ENCODE measurements at regions not wholly inside any gene's neighbourhood (a gene's known extent, or its start where the extent isn't known, plus 50 kb on each side); places are given as distances from the start of the nearest gene placed in this dataset.

DNA sequence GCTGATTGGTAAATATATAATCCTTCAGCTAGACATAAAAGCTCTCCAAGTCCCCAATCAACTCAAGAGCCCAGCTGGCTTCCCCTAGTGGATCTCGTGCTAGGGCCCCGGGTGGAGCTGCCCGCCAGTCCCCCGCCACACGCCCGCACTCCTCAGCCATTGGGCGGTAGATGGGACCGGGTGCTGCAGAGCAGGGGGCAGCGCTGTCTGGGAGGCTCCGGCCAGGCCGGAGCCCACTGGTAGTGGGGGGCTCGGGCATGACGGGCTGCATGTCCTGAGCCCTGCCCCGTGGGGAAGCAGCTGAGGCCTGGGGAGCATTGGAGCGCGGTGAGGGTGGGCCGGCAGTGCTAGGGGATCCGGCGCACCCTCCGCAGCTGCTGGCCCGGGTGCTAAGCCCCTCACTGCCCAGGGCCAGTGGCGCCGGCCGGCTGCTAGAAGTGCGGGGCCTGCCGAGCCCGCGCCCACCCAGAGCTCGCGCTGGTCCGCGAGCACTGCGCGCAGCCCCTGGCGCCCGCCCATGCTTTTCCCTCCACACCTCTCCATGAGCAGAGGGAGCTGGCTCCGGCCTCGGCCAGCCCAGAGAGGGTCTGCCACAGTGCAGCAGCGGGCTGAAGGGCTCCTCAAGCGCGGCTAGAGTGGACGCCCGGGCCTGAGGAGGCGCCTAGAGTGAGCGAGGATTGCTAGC, 1680.6 kb upstream of the RAG2 start:
- in situ Hi-C loops (cut with MboI; ENCODE audit: low sequenced_read_pairs, unreplicated experiment), result no loop called here
- no peak for DNase-seq (ENCODE audit: low spot score)

DNA sequence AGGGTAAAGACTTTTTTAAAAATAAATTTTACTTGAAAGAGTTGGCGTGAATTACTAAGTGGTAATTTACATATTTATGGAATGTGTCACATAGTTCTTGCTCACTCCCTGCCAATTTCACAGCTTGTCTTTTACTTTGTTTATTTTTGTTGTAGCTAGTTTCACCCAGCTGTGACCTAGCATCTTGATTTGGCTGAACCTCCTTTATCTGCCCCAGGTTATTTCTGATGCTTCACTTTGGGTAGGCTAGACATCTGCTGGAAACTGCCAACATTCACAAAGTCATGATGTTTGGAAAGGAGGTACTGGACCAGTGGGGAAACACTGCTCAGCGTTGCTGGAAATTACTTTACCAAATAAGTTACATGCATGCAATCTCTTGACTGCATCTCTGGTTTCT, 1676.0 kb upstream of the RAG2 start:
- TF ChIP-seq, protein P1, sequence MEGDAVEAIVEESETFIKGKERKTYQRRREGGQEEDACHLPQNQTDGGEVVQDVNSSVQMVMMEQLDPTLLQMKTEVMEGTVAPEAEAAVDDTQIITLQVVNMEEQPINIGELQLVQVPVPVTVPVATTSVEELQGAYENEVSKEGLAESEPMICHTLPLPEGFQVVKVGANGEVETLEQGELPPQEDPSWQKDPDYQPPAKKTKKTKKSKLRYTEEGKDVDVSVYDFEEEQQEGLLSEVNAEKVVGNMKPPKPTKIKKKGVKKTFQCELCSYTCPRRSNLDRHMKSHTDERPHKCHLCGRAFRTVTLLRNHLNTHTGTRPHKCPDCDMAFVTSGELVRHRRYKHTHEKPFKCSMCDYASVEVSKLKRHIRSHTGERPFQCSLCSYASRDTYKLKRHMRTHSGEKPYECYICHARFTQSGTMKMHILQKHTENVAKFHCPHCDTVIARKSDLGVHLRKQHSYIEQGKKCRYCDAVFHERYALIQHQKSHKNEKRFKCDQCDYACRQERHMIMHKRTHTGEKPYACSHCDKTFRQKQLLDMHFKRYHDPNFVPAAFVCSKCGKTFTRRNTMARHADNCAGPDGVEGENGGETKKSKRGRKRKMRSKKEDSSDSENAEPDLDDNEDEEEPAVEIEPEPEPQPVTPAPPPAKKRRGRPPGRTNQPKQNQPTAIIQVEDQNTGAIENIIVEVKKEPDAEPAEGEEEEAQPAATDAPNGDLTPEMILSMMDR (IDR thresholded peaks at IDR 0.05; ENCODE audit: borderline replicate concordance, control extremely low read depth, extremely low read depth, insufficient read depth, missing control alignments), result no peak
- no peak for DNase-seq (ENCODE audit: low spot score)
- in situ Hi-C loops (cut with MboI; ENCODE audit: low sequenced_read_pairs, unreplicated experiment), result no loop called here

More for the DNA sequence above, 1680.6 kb upstream of the RAG2 start:
- TF ChIP-seq, protein P1 (IDR thresholded peaks at IDR 0.05; ENCODE audit: borderline replicate concordance, control extremely low read depth, extremely low read depth, insufficient read depth, missing control alignments), result no peak

DNA sequence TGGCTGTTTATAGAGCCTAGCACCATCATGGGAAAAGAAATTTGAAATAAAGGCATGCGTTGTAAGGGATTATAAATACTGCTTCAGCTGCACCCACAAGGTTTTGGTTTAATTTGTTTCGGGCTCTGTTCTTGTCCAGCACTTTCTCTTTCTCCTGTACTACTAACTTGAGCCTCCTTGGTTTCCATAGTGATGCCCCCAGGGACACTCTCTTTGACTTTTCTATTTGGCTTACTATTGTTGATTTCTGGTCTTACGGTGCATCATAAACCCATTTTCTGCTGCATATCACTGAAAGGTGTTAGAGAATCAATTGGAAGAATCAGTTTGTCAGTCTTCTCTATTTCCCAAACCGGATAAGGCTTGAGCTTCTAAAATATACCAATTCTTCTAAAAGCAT, 1674.3 kb upstream of the RAG2 start:
- TF ChIP-seq, protein P1 (IDR thresholded peaks at IDR 0.05; ENCODE audit: borderline replicate concordance, control extremely low read depth, extremely low read depth, insufficient read depth, missing control alignments), result no peak
- DNase-seq (ENCODE audit: low spot score), result no peak

DNA sequence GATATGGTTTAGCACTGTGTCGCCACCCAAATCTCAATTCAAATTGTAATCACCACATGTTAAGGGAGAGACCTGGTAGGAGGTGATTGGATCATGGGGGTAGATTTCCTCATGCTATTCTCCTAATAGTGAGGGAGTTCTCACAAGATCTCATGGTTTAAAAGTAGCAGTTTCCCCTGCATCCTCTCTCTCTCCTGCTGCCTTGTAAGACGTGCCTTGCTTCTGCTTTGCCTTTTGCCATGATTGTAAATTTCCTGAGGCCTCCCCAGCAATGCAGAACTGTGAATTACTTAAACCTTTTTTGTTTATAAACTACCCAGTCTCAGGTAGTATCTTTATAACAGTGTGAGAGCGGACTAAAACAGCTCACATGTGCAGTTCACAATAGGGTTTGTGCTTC, 1668.7 kb upstream of the RAG2 start:
- in situ Hi-C loops (cut with MboI; ENCODE audit: low sequenced_read_pairs, unreplicated experiment), result no loop called here
- TF ChIP-seq, protein P1 (IDR thresholded peaks at IDR 0.05; ENCODE audit: borderline replicate concordance, control extremely low read depth, extremely low read depth, insufficient read depth, missing control alignments), result no peak

More for the DNA sequence above, 1674.3 kb upstream of the RAG2 start:
- in situ Hi-C loops (cut with MboI; ENCODE audit: low sequenced_read_pairs, unreplicated experiment), result no loop called here

DNA sequence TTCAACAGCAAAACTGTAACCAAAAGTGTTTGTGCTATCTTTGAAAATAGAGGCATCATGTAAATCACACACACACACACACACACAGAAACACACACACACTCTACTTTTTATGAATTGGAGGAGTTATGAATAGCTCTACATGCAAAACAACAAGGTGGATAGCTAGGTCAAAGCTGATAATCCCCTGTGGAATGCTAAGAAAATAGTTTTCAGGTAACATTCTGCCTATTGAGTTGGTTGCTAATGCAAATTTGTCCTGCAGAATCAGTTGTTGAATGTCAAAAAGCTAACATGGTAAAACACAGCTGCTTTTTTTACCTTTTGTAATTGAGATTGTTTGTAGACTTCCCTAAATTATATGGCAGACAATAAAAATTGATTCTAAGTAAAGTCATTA, 1658.4 kb upstream of the RAG2 start:
- TF ChIP-seq, protein P1 (IDR thresholded peaks at IDR 0.05; ENCODE audit: borderline replicate concordance, control extremely low read depth, extremely low read depth, insufficient read depth, missing control alignments), result no peak
- no peak for DNase-seq (ENCODE audit: low spot score)
- in situ Hi-C loops (cut with MboI; ENCODE audit: low sequenced_read_pairs, unreplicated experiment), result no loop called here

More for the DNA sequence above, 1668.7 kb upstream of the RAG2 start:
- DNase-seq (ENCODE audit: low spot score), result no peak

DNA sequence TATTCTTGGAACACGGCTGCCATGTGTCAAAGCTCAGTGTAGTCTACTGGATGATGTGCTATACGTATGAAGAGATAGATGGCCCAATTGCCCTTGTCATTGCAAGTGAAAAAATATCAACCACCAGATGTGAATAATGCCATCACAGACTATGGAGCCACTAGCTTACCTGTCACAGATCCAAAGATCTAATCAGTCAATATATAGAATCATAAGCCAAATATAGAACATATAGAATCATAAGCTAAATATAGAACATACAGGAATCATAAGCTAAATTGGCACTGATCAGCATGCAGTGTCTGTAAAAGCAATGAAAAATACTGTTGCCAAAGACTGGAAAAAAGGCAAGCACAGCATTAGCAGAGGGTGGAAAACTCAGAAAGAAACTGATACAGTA, 1656.9 kb upstream of the RAG2 start:
- DNase-seq (ENCODE audit: low spot score), result no peak
- in situ Hi-C loops (cut with MboI; ENCODE audit: low sequenced_read_pairs, unreplicated experiment), result no loop called here
- TF ChIP-seq, protein P1 (IDR thresholded peaks at IDR 0.05; ENCODE audit: borderline replicate concordance, control extremely low read depth, extremely low read depth, insufficient read depth, missing control alignments), result no peak

Measured in GM13976 (cell line).